ENCODE measurements at regions not wholly inside any gene's neighbourhood (a gene's known extent, or its start where the extent isn't known, plus 50 kb on each side); places are given as distances from the start of the nearest gene placed in this dataset.

DNA sequence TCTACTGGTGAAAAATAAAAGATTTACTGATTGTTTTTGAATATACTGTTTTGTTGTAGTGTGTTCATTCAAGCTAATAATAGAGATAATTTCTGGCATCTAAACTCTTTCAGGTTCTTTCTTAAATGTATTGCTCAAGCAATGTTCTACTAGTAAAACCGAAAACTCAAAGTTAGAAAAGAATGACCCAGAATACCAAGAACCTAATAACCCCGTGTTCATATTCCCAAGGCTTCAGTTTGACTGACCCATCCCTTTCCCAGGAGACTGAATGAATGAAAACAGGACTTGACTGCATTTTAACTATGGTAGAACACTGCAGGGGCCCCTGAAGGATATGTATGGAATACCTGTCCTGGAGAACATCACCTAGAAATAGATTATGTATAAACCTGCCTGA lies 375.3 kb downstream of the MAFB start:
- DNase-seq, result no peak
- TF ChIP-seq, protein P1, sequence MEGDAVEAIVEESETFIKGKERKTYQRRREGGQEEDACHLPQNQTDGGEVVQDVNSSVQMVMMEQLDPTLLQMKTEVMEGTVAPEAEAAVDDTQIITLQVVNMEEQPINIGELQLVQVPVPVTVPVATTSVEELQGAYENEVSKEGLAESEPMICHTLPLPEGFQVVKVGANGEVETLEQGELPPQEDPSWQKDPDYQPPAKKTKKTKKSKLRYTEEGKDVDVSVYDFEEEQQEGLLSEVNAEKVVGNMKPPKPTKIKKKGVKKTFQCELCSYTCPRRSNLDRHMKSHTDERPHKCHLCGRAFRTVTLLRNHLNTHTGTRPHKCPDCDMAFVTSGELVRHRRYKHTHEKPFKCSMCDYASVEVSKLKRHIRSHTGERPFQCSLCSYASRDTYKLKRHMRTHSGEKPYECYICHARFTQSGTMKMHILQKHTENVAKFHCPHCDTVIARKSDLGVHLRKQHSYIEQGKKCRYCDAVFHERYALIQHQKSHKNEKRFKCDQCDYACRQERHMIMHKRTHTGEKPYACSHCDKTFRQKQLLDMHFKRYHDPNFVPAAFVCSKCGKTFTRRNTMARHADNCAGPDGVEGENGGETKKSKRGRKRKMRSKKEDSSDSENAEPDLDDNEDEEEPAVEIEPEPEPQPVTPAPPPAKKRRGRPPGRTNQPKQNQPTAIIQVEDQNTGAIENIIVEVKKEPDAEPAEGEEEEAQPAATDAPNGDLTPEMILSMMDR (IDR thresholded peaks at IDR 0.05), result no peak
- Histone ChIP-seq H3K4me3 (no peak overlapping the region), H3K9me3 (no peaks in the 10 kb centered on the region), H3K36me3 (ENCODE audit: low read depth) (no peaks in the 10 kb centered on the region), H3K4me1 (ENCODE audit: low read depth) (no peaks in the 10 kb centered on the region)
- no peak for ATAC-seq
- intact Hi-C loops (cut with DNase I, micrococcal nuclease), result no loop called here

DNA sequence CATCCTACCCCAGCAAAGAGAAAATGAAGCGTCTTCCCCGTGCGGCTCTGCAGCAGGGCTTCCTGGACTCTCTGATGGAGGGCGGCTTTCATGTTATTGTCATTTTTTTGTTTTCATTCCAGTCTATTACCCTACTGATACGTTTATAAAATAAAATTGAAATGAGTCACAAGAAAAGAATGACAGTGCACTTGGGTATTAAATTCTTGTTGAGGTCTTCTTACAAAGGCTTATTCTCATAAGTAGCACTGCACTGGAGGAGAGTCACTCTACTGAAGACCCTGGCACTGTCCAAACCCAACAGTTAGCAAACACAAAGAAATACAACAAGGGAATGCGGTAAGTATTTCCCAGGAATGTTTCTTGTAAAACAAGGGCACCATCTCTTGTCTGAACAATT lies 379.3 kb downstream of the MAFB start:
- TF ChIP-seq, protein P1 (IDR thresholded peaks at IDR 0.05), result no peak
- no peaks in the 10 kb centered on the region for H3K9me3 ChIP-seq
- intact Hi-C loops (cut with DNase I, micrococcal nuclease), result no loop called here
- DNase-seq, result no peak
- H3K36me3 ChIP-seq (ENCODE audit: low read depth), result no peaks in the 10 kb centered on the region
- ATAC-seq, result no peak
- no peaks in the 10 kb centered on the region for H3K4me1 ChIP-seq (ENCODE audit: low read depth)
- no peak overlapping the region for H3K4me3 ChIP-seq

DNA sequence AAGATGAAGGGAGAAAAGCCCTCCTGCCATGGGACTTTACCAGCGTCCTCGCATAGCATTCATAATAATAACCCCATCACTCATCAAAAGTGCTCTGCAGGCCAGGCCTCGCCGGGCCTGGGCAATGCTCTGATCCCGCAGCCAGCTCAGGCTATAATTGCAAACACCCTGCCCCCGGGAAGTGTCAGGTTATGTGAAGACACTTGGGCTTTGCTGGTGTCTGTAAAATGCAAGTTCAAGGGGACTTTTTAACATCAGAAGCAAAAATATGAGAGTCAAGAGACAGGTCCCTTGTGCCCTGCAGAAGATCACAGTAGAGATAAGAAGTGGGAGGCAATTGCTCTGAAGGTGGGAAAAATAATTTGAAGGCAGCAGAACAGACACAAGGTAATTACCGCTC lies 381.0 kb downstream of the MAFB start:
- intact Hi-C loops (cut with DNase I, micrococcal nuclease), result no loop called here

DNA sequence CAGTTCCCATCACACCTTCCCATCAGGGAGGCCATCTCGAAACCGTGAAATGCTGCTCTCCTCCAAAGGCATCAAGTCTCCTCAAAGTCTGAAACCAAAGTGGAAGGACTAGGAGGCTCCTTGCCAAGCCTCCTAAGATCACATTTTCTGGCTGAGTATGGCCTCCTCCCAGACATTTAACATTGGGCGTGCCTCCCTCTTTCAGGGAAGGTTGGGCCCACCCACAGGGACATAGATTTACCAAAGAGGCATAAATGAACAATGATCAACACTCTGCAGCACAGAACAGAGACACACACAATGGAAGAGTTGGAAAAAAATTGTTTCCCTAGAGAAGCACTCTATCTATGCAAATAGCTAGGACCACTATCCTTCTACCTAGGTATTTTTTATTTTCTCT lies 381.8 kb downstream of the MAFB start:
- Histone ChIP-seq H3K36me3 (ENCODE audit: low read depth) (no peaks in the 10 kb centered on the region), H3K9me3 (no peaks in the 10 kb centered on the region), H3K4me1 (ENCODE audit: low read depth) (no peaks in the 10 kb centered on the region), H3K4me3 (no peak overlapping the region)
- intact Hi-C loops (cut with DNase I, micrococcal nuclease), result no loop called here
- ATAC-seq, result no peak
- DNase-seq, result no peak
- TF ChIP-seq, protein P1 (IDR thresholded peaks at IDR 0.05), result no peak

More for the DNA sequence above, 381.0 kb downstream of the MAFB start:
- Histone ChIP-seq H3K9me3 (no peaks in the 10 kb centered on the region), H3K4me1 (ENCODE audit: low read depth) (no peaks in the 10 kb centered on the region), H3K36me3 (ENCODE audit: low read depth) (no peaks in the 10 kb centered on the region), H3K4me3 (no peak overlapping the region)
- DNase-seq (no peak), ATAC-seq (no peak)
- TF ChIP-seq, protein P1 (IDR thresholded peaks at IDR 0.05), result no peak

DNA sequence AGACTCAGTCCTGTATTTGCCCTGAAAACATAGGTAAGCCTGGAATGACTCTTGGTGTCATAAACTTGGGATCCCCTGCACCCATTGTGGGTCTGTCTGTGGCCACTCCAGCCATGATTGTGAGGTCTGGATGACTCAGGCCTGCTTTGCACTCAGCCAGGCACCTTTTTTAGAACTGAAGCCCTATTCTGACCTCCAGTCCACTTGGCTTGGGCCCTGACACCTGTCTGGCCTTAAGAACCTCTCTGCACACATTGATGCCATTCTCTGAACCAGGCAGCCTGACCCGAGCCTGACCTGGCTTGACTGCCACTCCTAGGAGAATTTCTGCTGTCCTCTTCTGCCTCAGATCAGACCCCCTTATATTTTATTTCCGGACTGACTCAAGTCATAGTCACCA lies 383.7 kb downstream of the MAFB start:
- DNase-seq (no peak), ATAC-seq (no peak)
- H3K4me3 ChIP-seq, result no peak overlapping the region
- intact Hi-C loops (cut with DNase I, micrococcal nuclease), result no loop called here
- H3K36me3 ChIP-seq (ENCODE audit: low read depth), result no peaks in the 10 kb centered on the region
- TF ChIP-seq, protein P1 (IDR thresholded peaks at IDR 0.05), result no peak
- no peaks in the 10 kb centered on the region for H3K9me3 ChIP-seq
- no peaks in the 10 kb centered on the region for H3K4me1 ChIP-seq (ENCODE audit: low read depth)

DNA sequence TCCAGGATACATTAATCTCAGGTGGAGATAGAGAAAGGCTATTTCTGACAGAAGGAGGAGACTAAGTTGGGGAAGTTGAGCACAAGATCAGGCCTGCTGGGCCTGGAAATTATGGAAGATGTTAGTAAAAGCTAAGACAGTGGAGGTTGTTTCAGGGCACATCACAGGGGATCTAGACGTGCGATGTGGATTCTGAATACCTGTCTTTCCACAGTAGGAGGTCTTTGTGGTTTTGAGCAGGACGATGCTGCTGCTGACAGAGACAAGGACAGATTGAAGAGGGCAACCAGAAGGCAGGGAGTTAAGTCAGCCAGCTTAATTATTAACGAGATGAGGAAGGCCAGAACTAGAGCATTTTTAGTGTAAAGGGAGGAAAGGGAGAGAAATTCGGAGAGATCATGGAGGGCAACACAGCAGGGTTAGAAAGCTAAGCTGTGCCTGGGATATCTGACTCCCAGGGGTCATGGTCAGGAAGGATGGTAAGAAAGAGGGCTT lies 384.9 kb downstream of the MAFB start:
- DNase-seq, result no peak
- Histone ChIP-seq H3K4me1 (ENCODE audit: low read depth) (no peaks in the 10 kb centered on the region), H3K4me3 (no peak overlapping the region), H3K36me3 (ENCODE audit: low read depth) (no peaks in the 10 kb centered on the region), H3K9me3 (no peaks in the 10 kb centered on the region)
- ATAC-seq, result no peak
- TF ChIP-seq, protein P1 (IDR thresholded peaks at IDR 0.05), result no peak
- intact Hi-C loops (cut with DNase I, micrococcal nuclease), result no loop called here
